Mucosa of descending colon (tissue), 3 donors: ENCODE measurements at regions not wholly inside any gene's neighbourhood (a gene's known extent, or its start where the extent isn't known, plus 50 kb on each side); places are given as distances from the start of the nearest gene placed in this dataset.
"Not testable (repeated sequence)": the region's sequence is repeated elsewhere in the genome, so short reads cannot be mapped to it uniquely, and the experiment has no call there.

Experiments used
- ATAC-seq: fragments of 200-7000 bp; cut with Tn5 transposase; one replicate; pipeline ENCODE4 v1.9.1; 2020; ENCODE audit warnings: mild to moderate bottlenecking, moderate library complexity
- DNase-seq, 3 donors: peaks; one replicate each; pipeline ENCODE4 v3.0.0-alpha.2; 2020
- H3K36me3 ChIP-seq: fragments of 200-600 bp; one replicate; pipeline ENCODE4 v1.8.0; 2021; ENCODE audit warnings: low read depth, mild to moderate bottlenecking
- H3K4me1 ChIP-seq: fragments of 200-600 bp; one replicate; pipeline ENCODE4 v1.8.0; 2021; ENCODE audit warnings: low read depth, mild to moderate bottlenecking
- H3K4me3 ChIP-seq: fragments of 200-600 bp; one replicate; pipeline ENCODE4 v1.8.0; 2021; ENCODE audit warnings: mild to moderate bottlenecking
- H3K9me3 ChIP-seq: fragments of 200-600 bp; one replicate; pipeline ENCODE4 v1.8.0; 2021; ENCODE audit warnings: mild to moderate bottlenecking
- CTCF ChIP-seq: fragments of 200-600 bp; IDR thresholded peaks from one replicate; pipeline ENCODE4 v1.8.0; 2022; ENCODE audit warnings: antibody characterized with exemption, mild to moderate bottlenecking
- intact Hi-C, 2 donors: fragments of 100-400 bp; cut with DNase I in 1 of 2; cut with micrococcal nuclease in 1 of 2; formaldehyde crosslinking; loops; one replicate each; pipeline versions ENCODE4 v1.11.0 to v1.11.1; 2022; cut with DNase I, micrococcal nuclease
- donor health status: DM: no; HTN: no; CAD: no; lungs with moderate emphysema.
- donor health status: DM: no; HTN: no; CAD: no.
- donor health status: DM: no; HTN: yes; CAD: no.

- H3K9me3 ChIP-seq: no peaks in the 10 kb centered on the region
- no peak for DNase-seq
- no peak for ATAC-seq
- no peaks in the 10 kb centered on the region for H3K36me3 ChIP-seq
- H3K4me3 ChIP-seq: no peak overlapping the region
- H3K4me1 ChIP-seq: no peaks in the 10 kb centered on the region
- intact Hi-C loops: no loop called here
- no peak for TF ChIP-seq CTCF
Observed at GRCh38 chr14:35174342-35174741, 52.0 kb downstream of the PRORP start.

GRCh38 chr14:35180179-35180578, 57.8 kb downstream of the PRORP start:
- no peak for ATAC-seq
- no peaks in the 10 kb centered on the region for H3K36me3 ChIP-seq
- no peak for DNase-seq
- no peak for TF ChIP-seq CTCF
- H3K9me3 ChIP-seq: no peaks in the 10 kb centered on the region
- intact Hi-C loops: no loop called here
- H3K4me3 ChIP-seq: no peak overlapping the region
- no peaks in the 10 kb centered on the region for H3K4me1 ChIP-seq

GRCh38 chr14:35184891-35185290, 62.5 kb downstream of the PRORP start:
- intact Hi-C loops, DNase-seq, H3K36me3 ChIP-seq, H3K9me3 ChIP-seq, ATAC-seq, H3K4me3 ChIP-seq, H3K4me1 ChIP-seq: not testable (repeated sequence)

- Histone ChIP-seq H3K4me1 (no peaks in the 10 kb centered on the region), H3K4me3 (no peak overlapping the region), H3K36me3 (no peaks in the 10 kb centered on the region), H3K9me3 (no peaks in the 10 kb centered on the region)
- TF ChIP-seq CTCF: no peak
- intact Hi-C loops: no loop called here
- no peak for DNase-seq
- ATAC-seq: no peak
Observed at GRCh38 chr14:35189422-35189821, 67.1 kb downstream of the PRORP start.

- DNase-seq: no peak
- Histone ChIP-seq H3K4me1 (peaks cover 5% of the 10 kb centered on the region), H3K4me3 (no peak overlapping the region), H3K36me3 (no peaks in the 10 kb centered on the region), H3K9me3 (no peaks in the 10 kb centered on the region)
- no peak for TF ChIP-seq CTCF
- no peak for ATAC-seq
- intact Hi-C loops: no loop called here
Observed at GRCh38 chr14:35193161-35193560, 70.8 kb downstream of the PRORP start.

- intact Hi-C loops, H3K4me1 ChIP-seq, H3K36me3 ChIP-seq, DNase-seq, ATAC-seq, H3K4me3 ChIP-seq, H3K9me3 ChIP-seq: not testable (repeated sequence)
Observed at GRCh38 chr14:35194183-35194582, 71.8 kb downstream of the PRORP start.

- TF ChIP-seq CTCF: no peak
- H3K4me3 ChIP-seq: no peak overlapping the region
- peak; percentile 61 for ATAC-seq
Observed at GRCh38 chr14:35196571-35196970, 74.2 kb downstream of the PRORP start.

More at GRCh38 chr14:35196571-35196970, 74.2 kb downstream of the PRORP start:
- H3K9me3 ChIP-seq: no peaks in the 10 kb centered on the region
- peaks cover 5% of the 10 kb centered on the region for H3K4me1 ChIP-seq
- H3K36me3 ChIP-seq: no peaks in the 10 kb centered on the region
- intact Hi-C loops: no loop called here
- no peak for DNase-seq
